Spleen (tissue), 11 donors: ENCODE measurements at regions not wholly inside any gene's neighbourhood (a gene's known extent, or its start where the extent isn't known, plus 50 kb on each side); places are given as distances from the start of the nearest gene placed in this dataset.
A peak's percentile ranks its signal among the peaks of the same experiment; 100 is the strongest.

ENCODE experiments used
- DNase-seq: peaks from one replicate; pipeline ENCODE4 v3.0.0-alpha.2; 2020
- H3K27ac ChIP-seq, 8 donors: fragments of 200-600 bp; sonication (generic) in 7 of 8; 1 replicate in 4 of 8; 2 replicates in 4 of 8; pipeline versions ENCODE4 v1.5.0 to v1.8.0; 2016 to 2021; ENCODE audit warnings: inconsistent platforms in 4 of 8, mild to moderate bottlenecking in 4 of 8, moderate library complexity in 1 of 8
- H3K27me3 ChIP-seq, 7 donors: fragments of 200-600 bp; sonication (generic) in 6 of 7; replicated peaks in 1 of 7; 1 replicate in 4 of 7; 2 replicates in 3 of 7; pipeline versions ENCODE4 v1.5.0 to v1.8.0; 2016 to 2021; ENCODE audit warnings: inconsistent platforms in 3 of 7, mild to moderate bottlenecking in 1 of 7
- H3K36me3 ChIP-seq, 6 donors: fragments of 200-600 bp; sonication (generic) in 5 of 6; 1 replicate in 4 of 6; 2 replicates in 2 of 6; pipeline versions ENCODE4 v1.5.0 to v1.8.0; 2016 to 2021; ENCODE audit warnings: inconsistent platforms in 2 of 6
- H3K4me1 ChIP-seq, 6 donors: fragments of 200-600 bp; sonication (generic) in 5 of 6; 1 replicate in 3 of 6; 2 replicates in 3 of 6; pipeline versions ENCODE4 v1.5.0 to v1.8.0; 2016 to 2021; ENCODE audit warnings: inconsistent platforms in 3 of 6
- H3K4me3 ChIP-seq, 8 donors: fragments of 200-600 bp; sonication (generic) in 7 of 8; 1 replicate in 4 of 8; 2 replicates in 4 of 8; pipeline versions ENCODE4 v1.5.0 to v1.8.0; 2016 to 2021; ENCODE audit warnings: inconsistent platforms in 4 of 8, mild to moderate bottlenecking in 4 of 8, moderate library complexity in 2 of 8
- H3K9me3 ChIP-seq, 8 donors: fragments of 200-600 bp; sonication (generic) in 7 of 8; 1 replicate in 4 of 8; 2 replicates in 4 of 8; pipeline versions ENCODE4 v1.5.0 to v1.8.0; 2016 to 2021; ENCODE audit warnings: inconsistent platforms in 4 of 8
- POLR2A ChIP-seq, 3 donors: fragments of 450-650 bp; IDR thresholded peaks; one replicate each; pipeline ENCODE4 v1.5.1; 2017; ENCODE audit warnings: antibody characterized with exemption in 3 of 3, mild to moderate bottlenecking in 1 of 3
- POLR2AphosphoS5 ChIP-seq, 3 donors: sonication (generic); formaldehyde crosslinking; IDR thresholded peaks; one replicate each; pipeline ENCODE4 v1.5.1; 2017; ENCODE audit warnings: antibody characterized with exemption in 3 of 3
- WGBS, 5 donors: extraction: QIAGEN DNeasy Blood & Tissue Kit in 3 of 5; methylation state at CpG; one replicate each; pipeline versions ENCODE4 v1.1.5 to v1.1.7; 2013 to 2018; 5-methylcytosine and 5-hydroxymethylcytosine counted together
- intact Hi-C: fragments of 100-400 bp; cut with DNase I; formaldehyde crosslinking; loops from one replicate; pipeline ENCODE4 v1.15.0; 2023; ENCODE audit warnings: low total_unique reads
- TF ChIP-seq, protein P1 (sequence below), 11 experiments: fragments of 200-600 bp in 7 of 11; fragments of 450-650 bp in 4 of 11; sonication (generic) in 4 of 11; IDR thresholded peaks in 8 of 11; conservative IDR thresholded peaks in 3 of 11; 1 replicate in 7 of 11; 2 replicates in 4 of 11; pipeline versions ENCODE4 v1.4.0 to v1.8.0; 2016 to 2021; ENCODE audit warnings: antibody characterized with exemption in 11 of 11, inconsistent platforms in 4 of 11, mild to moderate bottlenecking in 1 of 11
- donor health status: healthy with polysubstance abuse.
- donor health status: DM: no; HTN: no; CAD: no; lungs with moderate emphysema.
- donor health status: DM: no; HTN: no; CAD: no.
- donor health status: Bipolar disorder and iron deficiency.
- donor health status: healthy.
- donor health status: DM: no; HTN: no; CAD: no.
- donor health status: DM: yes; HTN: yes; CAD: no.

DNA sequence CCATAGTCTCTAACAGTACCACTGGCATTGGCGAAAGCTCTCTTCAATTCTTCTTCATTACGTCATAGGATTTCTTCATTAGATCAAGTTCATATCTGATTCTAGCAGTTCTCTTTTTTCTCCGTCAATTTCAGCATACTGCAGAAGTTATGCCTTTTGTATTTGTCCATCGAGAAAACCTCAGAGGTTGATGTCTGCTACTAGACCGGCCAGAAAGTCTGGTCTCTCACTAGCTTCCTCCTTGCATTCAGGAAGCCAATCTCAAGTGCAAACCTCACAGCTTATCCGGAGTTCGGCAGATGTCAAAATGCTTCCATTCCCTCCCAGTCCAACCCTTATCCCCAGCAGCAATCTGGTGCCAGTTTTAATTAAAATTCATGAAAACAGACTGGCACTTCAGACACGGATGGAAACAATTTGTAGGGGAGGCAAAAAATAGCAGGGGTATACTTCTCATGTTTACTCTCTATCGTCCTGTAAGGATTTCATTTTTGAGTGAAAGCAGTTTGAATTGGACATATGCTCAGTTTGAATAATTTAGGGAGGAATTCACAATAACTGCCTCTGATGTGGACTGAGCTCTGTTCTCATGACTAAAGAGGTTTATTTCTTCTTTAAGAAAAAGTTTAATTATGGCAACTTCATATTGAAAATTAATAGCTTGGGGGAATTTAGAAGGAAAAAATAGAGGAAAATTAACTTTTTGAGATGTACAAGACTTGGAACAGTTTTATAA lies 56.4 kb upstream of the TMC1 start:
- H3K27ac ChIP-seq, result peak overlapping the region in 3 of 8 donors; percentile 10 to 38 (median 29)
- TF ChIP-seq, protein P1, sequence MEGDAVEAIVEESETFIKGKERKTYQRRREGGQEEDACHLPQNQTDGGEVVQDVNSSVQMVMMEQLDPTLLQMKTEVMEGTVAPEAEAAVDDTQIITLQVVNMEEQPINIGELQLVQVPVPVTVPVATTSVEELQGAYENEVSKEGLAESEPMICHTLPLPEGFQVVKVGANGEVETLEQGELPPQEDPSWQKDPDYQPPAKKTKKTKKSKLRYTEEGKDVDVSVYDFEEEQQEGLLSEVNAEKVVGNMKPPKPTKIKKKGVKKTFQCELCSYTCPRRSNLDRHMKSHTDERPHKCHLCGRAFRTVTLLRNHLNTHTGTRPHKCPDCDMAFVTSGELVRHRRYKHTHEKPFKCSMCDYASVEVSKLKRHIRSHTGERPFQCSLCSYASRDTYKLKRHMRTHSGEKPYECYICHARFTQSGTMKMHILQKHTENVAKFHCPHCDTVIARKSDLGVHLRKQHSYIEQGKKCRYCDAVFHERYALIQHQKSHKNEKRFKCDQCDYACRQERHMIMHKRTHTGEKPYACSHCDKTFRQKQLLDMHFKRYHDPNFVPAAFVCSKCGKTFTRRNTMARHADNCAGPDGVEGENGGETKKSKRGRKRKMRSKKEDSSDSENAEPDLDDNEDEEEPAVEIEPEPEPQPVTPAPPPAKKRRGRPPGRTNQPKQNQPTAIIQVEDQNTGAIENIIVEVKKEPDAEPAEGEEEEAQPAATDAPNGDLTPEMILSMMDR (IDR thresholded peaks at IDR 0.05 in 8 of 11, conservative IDR thresholded peaks at IDR 0.05 in 3 of 11), result no peak
- no peak for TF ChIP-seq POLR2AphosphoS5 (IDR thresholded peaks at IDR 0.05)
- TF ChIP-seq POLR2A (IDR thresholded peaks at IDR 0.05), result no peak

DNA sequence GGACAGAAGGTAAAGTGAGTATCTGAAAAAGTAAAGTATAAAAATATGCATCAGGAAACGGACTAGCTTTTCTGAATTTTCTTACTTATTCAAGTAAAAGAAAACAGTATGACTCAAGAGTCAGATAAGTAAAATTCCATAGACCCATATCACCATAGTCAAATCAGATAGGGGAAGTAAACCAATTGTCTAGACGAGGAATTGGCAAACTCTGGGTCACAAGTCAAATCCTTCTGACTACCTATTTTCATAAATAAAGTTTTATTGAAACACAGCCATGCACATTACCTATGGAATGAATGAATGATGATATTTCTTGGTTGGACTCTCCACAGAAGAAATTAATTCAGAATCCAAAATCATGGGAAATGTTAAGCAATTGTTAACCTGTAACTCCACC lies 59.1 kb upstream of the TMC1 start:
- no peaks in the 10 kb centered on the region for H3K9me3 ChIP-seq
- 68 to 89% (median 69%) methylated on average over 2 of the region's 2 CpGs for WGBS, 5 donors
- TF ChIP-seq POLR2A (IDR thresholded peaks at IDR 0.05) (no peak), POLR2AphosphoS5 (IDR thresholded peaks at IDR 0.05) (no peak)
- TF ChIP-seq, protein P1 (IDR thresholded peaks at IDR 0.05 in 8 of 11, conservative IDR thresholded peaks at IDR 0.05 in 3 of 11), result no peak
- no peak overlapping the region for H3K4me3 ChIP-seq
- no peak overlapping the region for H3K27ac ChIP-seq
- no peaks in the 10 kb centered on the region for H3K36me3 ChIP-seq
- intact Hi-C loops, result no loop called here
- no peak for DNase-seq
- H3K27me3 ChIP-seq, result no peaks in the 10 kb centered on the region
- peaks cover 4 to 15% (median 9%) of the 10 kb centered on the region in 6 donors for H3K4me1 ChIP-seq

More for the DNA sequence above, 56.4 kb upstream of the TMC1 start:
- peak overlapping the region in 1 of 8 donors; percentile 36 for H3K4me3 ChIP-seq
- no peaks in the 10 kb centered on the region for H3K27me3 ChIP-seq
- DNase-seq, result no peak
- 12 to 26% (median 14%) methylated on average over 9 of the region's 9 CpGs for WGBS, 5 donors
- H3K9me3 ChIP-seq, result no peaks in the 10 kb centered on the region
- intact Hi-C loops, result no loop called here
- H3K4me1 ChIP-seq, result peaks cover 4 to 15% (median 9%) of the 10 kb centered on the region in 6 donors
- H3K36me3 ChIP-seq, result no peaks in the 10 kb centered on the region

DNA sequence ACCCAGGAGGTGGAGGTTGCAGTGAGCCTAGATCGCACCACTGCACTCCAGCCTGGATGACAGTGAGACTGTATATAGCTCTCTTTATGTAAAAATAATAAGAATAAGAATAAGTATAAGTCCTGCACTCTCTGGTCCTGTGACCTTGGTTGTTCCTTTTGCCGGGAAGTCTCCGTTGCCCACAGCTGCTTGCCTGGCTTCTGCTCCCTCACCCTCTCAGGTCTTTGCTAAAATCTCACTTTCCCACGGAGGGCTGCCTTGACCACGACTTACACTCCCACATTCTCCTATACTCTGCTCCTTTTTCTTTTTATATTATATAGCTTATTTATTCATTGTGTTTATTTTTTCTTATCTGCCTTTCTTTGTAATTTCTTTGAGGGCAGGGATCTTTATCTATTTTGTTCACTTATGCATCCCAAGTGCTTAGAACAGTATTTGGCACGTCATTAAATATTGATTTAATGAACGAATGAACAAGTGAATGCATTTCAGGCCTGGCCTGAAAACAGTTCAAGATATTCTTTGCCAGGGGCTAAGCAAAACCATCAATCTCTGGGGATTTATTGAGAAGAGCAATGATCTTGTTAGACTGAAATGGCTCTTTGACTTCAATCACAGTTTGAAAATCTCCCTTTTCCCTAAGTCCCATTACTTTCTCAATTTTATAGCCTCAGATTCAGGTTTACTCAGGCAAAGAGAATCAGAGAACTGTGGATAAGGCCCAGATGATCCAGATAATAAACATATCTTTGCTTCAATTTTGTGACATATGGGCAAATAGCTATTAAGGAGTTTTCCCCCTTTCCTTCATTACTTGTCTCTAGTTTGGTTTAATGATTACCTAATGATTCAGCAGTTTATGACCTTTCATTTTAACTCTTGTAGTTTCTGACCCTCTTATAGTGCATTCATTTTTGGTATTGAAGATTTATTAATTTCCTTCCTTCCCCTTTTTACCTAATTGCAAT lies 60.8 kb upstream of the TMC1 start:
- no peak overlapping the region for H3K27ac ChIP-seq
- H3K27me3 ChIP-seq, result no peaks in the 10 kb centered on the region
- no peaks in the 10 kb centered on the region for H3K36me3 ChIP-seq
- H3K9me3 ChIP-seq, result no peaks in the 10 kb centered on the region
- no peak overlapping the region for H3K4me3 ChIP-seq
- no peak for DNase-seq
- 82 to 92% (median 88%) methylated on average over 7 of the region's 7 CpGs for WGBS, 5 donors
- TF ChIP-seq, protein P1 (IDR thresholded peaks at IDR 0.05 in 8 of 11, conservative IDR thresholded peaks at IDR 0.05 in 3 of 11), result no peak
- no peak for TF ChIP-seq POLR2A (IDR thresholded peaks at IDR 0.05)
- TF ChIP-seq POLR2AphosphoS5 (IDR thresholded peaks at IDR 0.05), result no peak
- H3K4me1 ChIP-seq, result peaks cover 4 to 15% (median 9%) of the 10 kb centered on the region in 6 donors
- intact Hi-C loops, result no loop called here

DNA sequence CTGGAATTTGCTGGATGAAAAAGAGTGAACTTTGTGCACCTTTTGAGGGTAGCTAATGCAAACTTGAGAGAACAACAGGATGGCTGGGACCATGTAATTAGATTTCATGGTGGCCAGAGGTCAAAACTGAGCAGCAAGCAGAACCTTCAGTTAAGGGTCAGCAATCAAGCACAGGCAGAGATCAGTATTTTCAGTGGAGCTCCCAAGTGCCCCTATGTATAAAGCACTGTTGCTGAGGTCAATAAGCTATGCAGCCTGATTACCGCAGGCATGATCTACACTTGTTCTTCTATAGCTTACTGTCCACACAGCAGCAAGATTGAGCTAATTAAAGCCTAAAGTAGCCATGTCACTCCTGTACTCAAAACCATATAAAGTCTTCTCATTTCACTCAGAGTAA lies 62.1 kb upstream of the TMC1 start:
- no peak overlapping the region for H3K27ac ChIP-seq
- no peak for TF ChIP-seq POLR2A (IDR thresholded peaks at IDR 0.05)
- TF ChIP-seq POLR2AphosphoS5 (IDR thresholded peaks at IDR 0.05), result no peak
- TF ChIP-seq, protein P1 (IDR thresholded peaks at IDR 0.05 in 8 of 11, conservative IDR thresholded peaks at IDR 0.05 in 3 of 11), result no peak
- WGBS, 5 donors, result 92 to 100% (median 94%) methylated on average over 1 of the region's 1 CpG

More for the DNA sequence above, 62.1 kb upstream of the TMC1 start:
- no peaks in the 10 kb centered on the region for H3K36me3 ChIP-seq
- no peak for DNase-seq
- no peaks in the 10 kb centered on the region for H3K9me3 ChIP-seq
- intact Hi-C loops, result no loop called here
- no peak overlapping the region for H3K4me3 ChIP-seq
- peaks cover 0 to 2% (median 0%) of the 10 kb centered on the region in 6 donors for H3K4me1 ChIP-seq
- H3K27me3 ChIP-seq, result no peaks in the 10 kb centered on the region
